H7 (cell line): ENCODE measurements at regions not wholly inside any gene's neighbourhood (a gene's known extent, or its start where the extent isn't known, plus 50 kb on each side); places are given as distances from the start of the nearest gene placed in this dataset.
A peak's percentile ranks its signal among the peaks of the same experiment; 100 is the strongest.

ENCODE experiments used
- DNase-seq: peaks from one replicate; pipeline ENCODE4 v3.0.0; 2012
- H3K27me3 ChIP-seq: 2 replicates; pipeline ENCODE4 v1.6.0; 2011; ENCODE audit warnings: mild to moderate bottlenecking, low read length; ENCODE audit not compliant: control insufficient read depth, insufficient read depth
- H3K36me3 ChIP-seq: replicated peaks from 2 replicates; pipeline ENCODE4 v1.5.1; 2011; ENCODE audit warnings: low read length; ENCODE audit not compliant: control insufficient read depth, insufficient read depth
- H3K4me3 ChIP-seq: 2 replicates; pipeline ENCODE4 v1.5.1; 2011; ENCODE audit warnings: low read depth, mild to moderate bottlenecking, control low read depth, low read length, moderate library complexity; ENCODE audit not compliant: insufficient read depth

DNA sequence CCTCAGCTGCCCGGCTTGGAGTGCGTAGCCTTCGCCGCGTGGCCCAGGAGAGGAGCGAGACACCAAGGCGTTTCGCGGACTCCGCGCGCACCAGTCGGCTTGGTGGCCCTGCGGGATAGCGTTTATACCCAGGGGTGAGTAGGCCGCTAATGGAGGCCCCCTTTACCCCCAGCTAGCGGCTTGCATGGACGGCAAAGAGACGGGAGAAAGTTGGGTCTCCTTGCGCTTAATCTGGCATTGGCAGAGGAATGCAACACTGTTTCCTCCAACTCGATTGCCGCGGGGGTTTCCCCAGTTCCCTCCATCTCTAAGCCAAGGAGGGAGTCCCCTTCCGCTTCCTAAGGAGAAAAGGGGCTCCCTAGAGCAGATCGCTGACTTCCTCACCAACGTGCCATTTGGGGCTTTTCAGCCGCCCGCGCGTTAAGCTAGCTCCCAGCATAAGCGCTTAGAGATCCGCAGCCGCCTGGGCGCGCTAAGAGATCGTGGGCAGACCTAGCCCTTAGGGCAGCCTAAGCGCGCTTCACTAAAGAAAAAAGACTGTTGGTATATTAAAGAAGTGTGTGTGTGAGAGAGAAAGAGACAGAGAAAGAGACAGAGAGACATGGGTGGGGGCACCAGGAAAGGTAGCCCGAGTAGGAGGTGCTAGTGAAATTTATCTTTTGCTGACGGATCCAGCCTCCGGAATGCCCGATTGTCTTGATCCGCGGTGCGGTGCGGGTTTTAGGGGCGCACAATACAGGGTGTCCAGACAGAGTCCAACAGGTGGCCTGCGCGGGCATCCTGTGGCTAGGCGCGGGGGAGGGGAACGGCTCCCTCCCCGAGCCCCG, 597.9 kb upstream of the SGCD start:
- Histone ChIP-seq H3K36me3 (no peaks in the 10 kb centered on the region), H3K4me3 (peak overlapping the region; percentile 54), H3K27me3 (peaks cover 70% of the 10 kb centered on the region)
- peak; percentile 67 for DNase-seq

- peak; percentile 44 for DNase-seq
- Histone ChIP-seq H3K27me3 (peaks cover 70% of the 10 kb centered on the region), H3K36me3 (no peaks in the 10 kb centered on the region), H3K4me3 (peak overlapping the region; percentile 54)
Observed at GRCh38 chr5:155729684-155730059, 597.3 kb upstream of the SGCD start.

DNA sequence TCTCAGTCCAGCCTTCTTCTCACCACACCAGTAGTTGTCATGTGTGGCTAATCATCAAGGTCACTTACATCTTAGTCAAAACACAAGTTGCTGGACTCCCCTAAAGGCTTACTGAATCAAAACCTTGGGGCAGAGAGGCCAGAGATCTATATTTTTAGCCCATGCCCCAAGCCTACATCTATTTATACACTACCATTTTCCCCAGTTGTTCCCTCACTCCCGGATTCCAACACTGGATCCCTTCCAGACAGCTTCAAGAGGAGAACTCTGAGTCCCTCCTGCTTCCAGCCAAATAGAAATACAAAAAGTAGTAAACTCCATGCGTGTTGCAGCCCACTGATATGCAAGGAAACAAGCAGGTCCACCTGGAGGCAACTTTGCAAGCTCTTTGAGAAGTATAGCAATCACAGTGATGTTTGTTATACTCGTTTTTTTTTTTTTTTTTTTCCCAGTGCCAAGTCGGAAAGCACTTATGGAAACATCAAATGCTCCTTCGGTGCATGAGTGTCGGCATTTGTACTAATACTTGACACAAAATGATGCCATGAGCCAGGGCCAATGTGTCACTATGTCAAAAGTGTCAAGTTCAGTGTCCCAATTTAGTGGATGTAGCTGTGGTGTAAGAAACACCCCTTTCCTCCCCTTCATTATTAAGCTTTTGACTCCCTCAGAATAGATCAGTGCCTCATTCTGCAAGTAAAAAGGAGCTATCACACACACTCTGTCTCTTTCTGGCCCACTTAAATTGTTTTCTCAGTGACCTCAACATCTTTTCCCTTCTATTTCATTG, 594.2 kb upstream of the SGCD start:
- H3K4me3 ChIP-seq: no peak overlapping the region
- no peak for DNase-seq
- H3K27me3 ChIP-seq: peaks cover 59% of the 10 kb centered on the region
- no peaks in the 10 kb centered on the region for H3K36me3 ChIP-seq

- Histone ChIP-seq H3K4me3 (no peak overlapping the region), H3K27me3 (peaks cover 47% of the 10 kb centered on the region), H3K36me3 (no peaks in the 10 kb centered on the region)
- DNase-seq: no peak
Observed at GRCh38 chr5:155733935-155734334, 593.0 kb upstream of the SGCD start.

GRCh38 chr5:155735388-155735787, 591.6 kb upstream of the SGCD start:
- DNase-seq: no peak
- H3K36me3 ChIP-seq: no peaks in the 10 kb centered on the region
- peaks cover 33% of the 10 kb centered on the region for H3K27me3 ChIP-seq
- H3K4me3 ChIP-seq: no peak overlapping the region

GRCh38 chr5:155738616-155739015, 588.3 kb upstream of the SGCD start:
- peaks cover 6% of the 10 kb centered on the region; the same call in 1 of the 2 replicates for H3K27me3 ChIP-seq
- no peaks in the 10 kb centered on the region for H3K36me3 ChIP-seq
- no peak for DNase-seq
- no peak overlapping the region for H3K4me3 ChIP-seq

DNA sequence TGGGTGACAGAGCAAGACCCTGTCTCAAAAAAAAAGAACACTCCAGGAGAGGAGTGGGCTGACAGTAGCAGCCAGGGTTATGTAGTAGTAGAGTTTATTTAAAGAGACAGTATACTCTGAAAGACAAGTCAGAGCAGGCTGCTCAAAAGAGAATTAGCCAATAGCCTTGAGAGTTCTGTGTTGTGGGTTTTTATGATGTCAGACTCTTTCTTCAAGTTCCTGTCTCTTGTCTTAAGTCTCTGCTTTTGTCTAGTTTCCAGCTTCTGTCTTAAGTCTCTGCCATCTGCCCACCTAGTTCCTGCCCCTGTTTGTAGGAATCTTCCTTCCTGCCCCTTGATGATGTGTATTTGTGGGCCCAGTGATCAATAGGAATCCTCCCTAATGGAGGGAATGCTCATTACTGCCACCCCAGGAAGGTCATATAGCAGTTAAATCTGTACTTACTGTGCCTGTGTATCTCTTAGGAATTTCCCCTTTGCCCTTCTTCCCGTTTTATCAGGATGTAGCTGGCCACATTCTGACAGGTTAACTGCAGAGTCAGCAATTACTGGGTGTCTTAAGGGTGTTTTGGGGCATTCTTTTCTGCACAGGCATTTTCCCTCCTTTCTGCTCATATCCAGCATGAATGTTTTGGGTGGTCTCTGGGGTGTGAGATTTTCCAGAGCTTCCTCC, 580.5 kb upstream of the SGCD start:
- Histone ChIP-seq H3K36me3 (no peaks in the 10 kb centered on the region), H3K27me3 (no peaks in the 10 kb centered on the region), H3K4me3 (no peak overlapping the region)
- DNase-seq: no peak

DNA sequence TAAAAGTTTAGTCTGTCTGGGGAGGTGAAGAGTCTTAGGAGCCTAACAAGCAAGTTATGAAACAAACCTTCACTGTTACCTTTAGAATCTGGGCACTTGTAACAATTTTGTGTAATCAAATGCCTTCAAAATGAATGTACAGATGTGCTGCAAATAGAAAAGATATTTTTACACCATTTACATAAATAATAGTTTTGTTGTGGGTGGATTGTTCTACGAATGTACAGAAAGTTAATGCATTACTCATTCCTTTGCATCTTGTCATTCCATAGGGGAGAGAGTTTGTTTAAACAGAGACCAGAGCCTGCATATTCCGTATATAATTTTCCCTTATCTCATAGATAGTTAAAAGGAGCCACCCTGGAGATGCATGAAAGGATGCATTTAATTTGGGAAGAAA, 576.9 kb upstream of the SGCD start:
- H3K27me3 ChIP-seq: no peaks in the 10 kb centered on the region
- no peak for DNase-seq
- H3K4me3 ChIP-seq: no peak overlapping the region

DNA sequence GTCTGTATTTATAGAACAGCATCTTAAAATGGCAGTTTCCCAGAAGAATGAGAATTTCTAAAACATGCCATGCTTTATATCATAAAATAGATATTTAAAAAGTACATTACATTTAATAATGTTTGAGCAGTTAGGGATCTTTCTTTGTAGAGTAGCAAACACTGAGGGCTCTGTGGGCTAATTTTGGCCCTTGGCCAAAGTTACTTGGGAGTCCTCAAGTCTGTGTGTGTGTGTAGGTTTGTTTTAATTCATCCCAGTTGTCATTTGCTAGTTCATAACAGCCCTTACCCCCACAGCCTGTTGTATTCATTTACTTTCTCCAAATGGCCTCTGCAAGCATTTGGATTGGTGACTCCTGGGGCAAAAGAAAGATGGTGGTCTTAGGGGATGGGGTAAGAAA, 576.4 kb upstream of the SGCD start:
- Histone ChIP-seq H3K36me3 (no peaks in the 10 kb centered on the region), H3K27me3 (no peaks in the 10 kb centered on the region), H3K4me3 (no peak overlapping the region)
- DNase-seq: no peak

More for the DNA sequence above, 576.9 kb upstream of the SGCD start:
- H3K36me3 ChIP-seq: no peaks in the 10 kb centered on the region

DNA sequence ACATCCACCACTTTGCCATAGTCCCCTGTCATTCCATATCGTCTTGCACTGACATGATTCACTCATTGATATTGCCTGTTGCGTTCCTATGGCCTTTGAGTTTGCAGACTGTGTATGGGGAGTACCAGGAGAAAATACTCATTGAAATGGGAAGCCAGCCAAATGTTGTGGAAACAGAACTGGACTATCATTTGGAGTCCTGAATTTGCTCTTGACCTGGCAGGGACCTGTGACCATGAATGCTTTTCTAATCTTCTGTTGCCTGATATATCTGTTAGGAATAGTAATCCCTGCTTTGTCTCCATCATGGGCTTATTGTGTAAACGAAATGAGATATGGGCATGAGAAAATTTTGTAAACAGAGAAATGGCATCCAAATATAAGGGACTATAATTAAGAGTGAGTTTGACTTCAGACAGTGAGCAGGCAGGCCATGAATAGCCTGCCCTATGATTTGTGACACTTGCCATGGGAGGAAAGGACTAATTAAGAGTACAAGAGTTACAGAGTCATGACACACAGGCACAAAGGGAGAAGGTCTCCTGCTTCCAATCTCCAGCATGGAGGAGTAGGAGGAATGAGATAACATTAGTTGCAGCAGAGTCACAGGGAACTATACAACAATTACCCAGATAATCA, 572.9 kb upstream of the SGCD start:
- no peaks in the 10 kb centered on the region for H3K27me3 ChIP-seq
- no peaks in the 10 kb centered on the region for H3K36me3 ChIP-seq
- no peak overlapping the region for H3K4me3 ChIP-seq
- no peak for DNase-seq

- Histone ChIP-seq H3K27me3 (no peaks in the 10 kb centered on the region), H3K36me3 (no peaks in the 10 kb centered on the region), H3K4me3 (no peak overlapping the region)
- no peak for DNase-seq
Observed at GRCh38 chr5:155759252-155759651, 567.7 kb upstream of the SGCD start.

GRCh38 chr5:155759984-155760383, 567.0 kb upstream of the SGCD start:
- Histone ChIP-seq H3K36me3 (no peaks in the 10 kb centered on the region), H3K27me3 (no peaks in the 10 kb centered on the region), H3K4me3 (no peak overlapping the region)
- no peak for DNase-seq

DNA sequence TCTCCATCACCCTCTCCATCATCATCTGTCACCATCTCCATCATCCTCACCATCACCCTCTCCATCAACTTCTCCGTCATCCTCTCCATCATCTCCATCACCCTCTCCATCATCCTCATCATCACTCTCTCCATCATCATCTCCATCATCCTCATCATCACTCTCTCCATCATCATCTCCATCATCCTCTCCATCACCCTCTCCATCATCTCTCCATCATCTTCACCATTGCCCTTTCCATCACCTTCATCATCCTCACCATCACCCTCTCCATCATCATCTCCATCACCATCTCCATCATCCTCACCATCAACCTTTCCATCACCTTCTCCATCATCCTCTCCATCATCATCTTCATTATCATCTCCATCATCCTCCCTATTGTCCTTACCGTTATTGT, 565.5 kb upstream of the SGCD start:
- no peaks in the 10 kb centered on the region for H3K36me3 ChIP-seq
- no peak for DNase-seq
- H3K27me3 ChIP-seq: no peaks in the 10 kb centered on the region
- no peak overlapping the region for H3K4me3 ChIP-seq

DNA sequence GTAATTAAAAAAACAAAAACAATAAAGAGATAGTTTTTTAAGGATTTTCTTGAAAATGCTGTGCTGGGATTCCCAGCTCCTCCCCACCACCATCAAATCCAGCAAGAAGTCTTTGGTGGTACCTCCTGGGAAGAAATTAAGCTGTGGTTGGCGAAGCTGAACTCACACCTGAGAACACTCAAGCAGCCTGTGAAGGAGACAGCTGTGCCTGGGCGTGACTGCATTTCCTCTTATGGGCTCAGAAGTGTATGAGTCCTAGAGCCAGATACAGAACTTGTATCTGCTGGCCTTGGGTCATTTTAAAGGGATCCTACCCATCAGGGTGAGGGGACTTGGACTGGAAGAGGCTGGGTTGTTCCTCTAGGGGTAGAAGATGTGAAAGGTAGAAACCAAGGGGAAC, 561.2 kb upstream of the SGCD start:
- no peak overlapping the region for H3K4me3 ChIP-seq
- H3K27me3 ChIP-seq: no peaks in the 10 kb centered on the region
- no peaks in the 10 kb centered on the region for H3K36me3 ChIP-seq
- DNase-seq: no peak
